ENCODE measurements at regions not wholly inside any gene's neighbourhood (a gene's known extent, or its start where the extent isn't known, plus 50 kb on each side); places are given as distances from the start of the nearest gene placed in this dataset.

- DNase-seq (ENCODE audit: extremely low read depth in 1 of 4, low spot score in 3 of 4) (no peak), FAIRE-seq (no peak), ATAC-seq (no peak)
- Histone ChIP-seq H2AFZ (ENCODE audit: low read depth, low read length) (no peak overlapping the region), H3K27ac (ENCODE audit: extremely low read depth, low read depth, low read length) (no peak overlapping the region), H4K20me1 (replicated peaks; ENCODE audit: control insufficient read depth, insufficient read depth, low read length) (no peaks in the 10 kb centered on the region), H3K4me2 (ENCODE audit: insufficient read depth, low read length) (no peak overlapping the region), H3K27me3 (ENCODE audit: control insufficient read depth in 2 of 2, insufficient read depth in 2 of 2, low read length in 2 of 2) (no peaks in the 10 kb centered on the region), H3K36me3 (ENCODE audit: control insufficient read depth, insufficient read depth, low read length) (no peaks in the 10 kb centered on the region), H3K9me1 (ENCODE audit: control insufficient read depth, insufficient read depth, low read length) (no peaks in the 10 kb centered on the region), H3K9me3 (replicated peaks; ENCODE audit: control insufficient read depth, insufficient read depth, low read depth, low read length) (peaks cover 3% of the 10 kb centered on the region; the same call in 1 of the 2 replicates), H3K79me2 (ENCODE audit: control insufficient read depth, insufficient read depth, low read length) (no peaks in the 10 kb centered on the region), H3K4me3 (no peak overlapping the region), H3K9ac (ENCODE audit: insufficient read depth in 1 of 2, low read depth in 2 of 2, low read length in 2 of 2) (no peak overlapping the region), H3K4me1 (replicated peaks in 1 of 2; ENCODE audit: control insufficient read depth in 2 of 2, insufficient read depth in 2 of 2, low read length in 2 of 2) (no peaks in the 10 kb centered on the region)
- intact Hi-C loops (cut with micrococcal nuclease): no loop called here
- no TSS peak for BruUV-seq (replicated peaks)
- ChIA-PET POLR2A (no interaction called here), CTCF (ENCODE audit: low intra/inter-chr PET ratio) (no interaction called here)
- in situ Hi-C loops (cut with MboI): no loop called here
- WGBS (ENCODE audit: insufficient coverage, low coverage, missing lambda C conversion rate): 0% methylated on average over 1 of the region's 1 CpG
- TF ChIP-seq NR2F6 (CRISPR knock-in tag; IDR thresholded peaks at IDR 0.05): no peak
Observed at GRCh38 chr5:155459889-155460500, 446.4 kb downstream of the KIF4B start.

DNA sequence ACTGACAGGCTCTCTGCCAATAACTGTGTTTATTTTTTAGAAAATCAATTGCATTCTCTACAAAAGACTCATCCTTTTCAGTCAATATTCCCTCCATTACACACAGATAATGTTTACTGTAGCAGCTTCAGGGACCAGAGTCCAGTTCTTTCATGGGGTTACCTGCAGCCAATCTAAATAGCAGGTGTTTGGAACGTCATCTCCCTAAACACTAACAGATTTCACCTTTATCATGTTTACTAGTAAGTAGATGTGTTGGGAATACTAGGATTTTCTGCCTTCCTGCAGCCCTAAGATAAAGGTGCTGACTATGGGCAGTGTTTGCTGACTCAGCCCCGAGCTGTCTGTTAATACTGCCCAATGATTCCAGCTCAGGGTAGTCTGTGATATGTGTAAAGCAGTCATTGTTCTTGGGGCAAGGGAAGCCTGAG lies 447.0 kb downstream of the KIF4B start:
- Histone ChIP-seq H3K4me3 (no peak overlapping the region), H3K36me3 (ENCODE audit: control insufficient read depth, insufficient read depth, low read length) (no peaks in the 10 kb centered on the region), H3K27me3 (ENCODE audit: control insufficient read depth in 2 of 2, insufficient read depth in 2 of 2, low read length in 2 of 2) (no peaks in the 10 kb centered on the region), H4K20me1 (replicated peaks; ENCODE audit: control insufficient read depth, insufficient read depth, low read length) (no peaks in the 10 kb centered on the region), H3K9me1 (ENCODE audit: control insufficient read depth, insufficient read depth, low read length) (no peaks in the 10 kb centered on the region), H3K79me2 (ENCODE audit: control insufficient read depth, insufficient read depth, low read length) (no peaks in the 10 kb centered on the region), H3K9ac (ENCODE audit: insufficient read depth in 1 of 2, low read depth in 2 of 2, low read length in 2 of 2) (no peak overlapping the region), H3K4me2 (ENCODE audit: insufficient read depth, low read length) (no peak overlapping the region), H2AFZ (ENCODE audit: low read depth, low read length) (no peak overlapping the region), H3K9me3 (replicated peaks; ENCODE audit: control insufficient read depth, insufficient read depth, low read depth, low read length) (peaks cover 3% of the 10 kb centered on the region; the same call in 1 of the 2 replicates), H3K27ac (ENCODE audit: extremely low read depth, low read depth, low read length) (no peak overlapping the region), H3K4me1 (replicated peaks in 1 of 2; ENCODE audit: control insufficient read depth in 2 of 2, insufficient read depth in 2 of 2, low read length in 2 of 2) (no peaks in the 10 kb centered on the region)
- FAIRE-seq (no peak), ATAC-seq (no peak), DNase-seq (ENCODE audit: extremely low read depth in 1 of 4, low spot score in 3 of 4) (no peak)
- ChIA-PET POLR2A (interaction anchor here (1.1 kb wide), 1 partner anchor 15 kb away, joined by 3 read pairs; no protein-coding TSS in a partner anchor), CTCF (ENCODE audit: low intra/inter-chr PET ratio) (no interaction called here)
- in situ Hi-C loops (cut with MboI): no loop called here
- BruUV-seq (replicated peaks): no TSS peak
- 0% methylated on average over 2 of the region's 2 CpGs for WGBS (ENCODE audit: insufficient coverage, low coverage, missing lambda C conversion rate)
- intact Hi-C loops (cut with micrococcal nuclease): no loop called here
- TF ChIP-seq HNRNPL (IDR thresholded peaks at IDR 0.05; ENCODE audit: low read depth, low read length): no peak
